ENCODE measurements at regions not wholly inside any gene's neighbourhood (a gene's known extent, or its start where the extent isn't known, plus 50 kb on each side); places are given as distances from the start of the nearest gene placed in this dataset.

DNA sequence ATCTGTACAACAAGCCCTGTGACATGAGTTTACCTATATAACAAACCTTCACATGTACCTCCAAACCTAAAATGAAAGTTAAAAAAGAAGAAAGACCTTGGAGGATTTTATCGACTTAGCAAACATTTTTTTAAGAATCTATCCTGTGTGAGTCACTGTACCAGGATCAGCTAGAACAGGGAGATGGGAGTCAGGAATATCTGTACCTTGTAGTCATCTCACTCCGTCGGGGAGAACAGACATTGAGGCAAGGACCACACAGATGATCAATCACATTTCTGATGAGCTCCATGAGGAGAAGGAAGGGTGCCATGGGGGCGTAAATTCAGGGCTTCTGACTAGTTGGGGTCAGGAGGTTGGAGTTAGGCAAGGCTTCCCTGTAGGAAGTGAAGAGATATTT is 310.6 kb downstream of the VRK1 start:
- WGBS, 2 donors: 77 to 89% methylated on average over 4 of the region's 4 CpGs
- no peak for DNase-seq (ENCODE audit: low spot score in 2 of 2)
- Histone ChIP-seq H3K36me3 (no peaks in the 10 kb centered on the region), H3K27me3 (no peaks in the 10 kb centered on the region), H3K4me1 (no peaks in the 10 kb centered on the region), H3K4me3 (no peak overlapping the region), H3K9me3 (peaks cover 0 to 19% (median 0%) of the 10 kb centered on the region in 4 donors), H3K27ac (no peak overlapping the region)
- TF ChIP-seq POLR2A (IDR thresholded peaks at IDR 0.05) (no peak), CTCF (IDR thresholded peaks at IDR 0.05) (no peak), EP300 (IDR thresholded peaks at IDR 0.05) (no peak)

GRCh38 chr14:97109234-97109633 is 312.1 kb downstream of the VRK1 start:
- TF ChIP-seq POLR2A (IDR thresholded peaks at IDR 0.05) (no peak), EP300 (IDR thresholded peaks at IDR 0.05) (no peak), CTCF (IDR thresholded peaks at IDR 0.05) (no peak)
- no peaks in the 10 kb centered on the region for H3K4me1 ChIP-seq
- no peak for DNase-seq (ENCODE audit: low spot score in 2 of 2)
- H3K27me3 ChIP-seq: no peaks in the 10 kb centered on the region
- H3K27ac ChIP-seq: no peak overlapping the region
- no peak overlapping the region for H3K4me3 ChIP-seq
- H3K9me3 ChIP-seq: peaks cover 0 to 19% (median 0%) of the 10 kb centered on the region in 4 donors
- H3K36me3 ChIP-seq: no peaks in the 10 kb centered on the region
- 80 to 81% methylated on average over 7 of the region's 7 CpGs for WGBS, 2 donors

- H3K4me3 ChIP-seq: no peak overlapping the region
- no peaks in the 10 kb centered on the region for H3K36me3 ChIP-seq
- no peaks in the 10 kb centered on the region for H3K4me1 ChIP-seq
- DNase-seq (ENCODE audit: low spot score in 2 of 2): no peak
- 57 to 68% methylated on average over 7 of the region's 7 CpGs for WGBS, 2 donors
- H3K27ac ChIP-seq: no peak overlapping the region
- no peaks in the 10 kb centered on the region for H3K27me3 ChIP-seq
- TF ChIP-seq CTCF (IDR thresholded peaks at IDR 0.05): no peak
- TF ChIP-seq EP300 (IDR thresholded peaks at IDR 0.05): no peak
- TF ChIP-seq POLR2A (IDR thresholded peaks at IDR 0.05): no peak
- H3K9me3 ChIP-seq: peaks cover 0 to 15% (median 0%) of the 10 kb centered on the region in 4 donors
Measured at GRCh38 chr14:97113339-97113738, 316.2 kb downstream of the VRK1 start.

- TF ChIP-seq CTCF (IDR thresholded peaks at IDR 0.05) (no peak), EP300 (IDR thresholded peaks at IDR 0.05) (no peak), POLR2A (IDR thresholded peaks at IDR 0.05) (no peak)
- Histone ChIP-seq H3K36me3 (no peaks in the 10 kb centered on the region), H3K27ac (no peak overlapping the region), H3K27me3 (no peaks in the 10 kb centered on the region), H3K4me3 (no peak overlapping the region), H3K4me1 (no peaks in the 10 kb centered on the region), H3K9me3 (no peaks in the 10 kb centered on the region)
- DNase-seq (ENCODE audit: low spot score in 2 of 2): no peak
- WGBS, 2 donors: 78 to 87% methylated on average over 3 of the region's 3 CpGs
Measured at GRCh38 chr14:97116546-97116945, 319.4 kb downstream of the VRK1 start.

DNA sequence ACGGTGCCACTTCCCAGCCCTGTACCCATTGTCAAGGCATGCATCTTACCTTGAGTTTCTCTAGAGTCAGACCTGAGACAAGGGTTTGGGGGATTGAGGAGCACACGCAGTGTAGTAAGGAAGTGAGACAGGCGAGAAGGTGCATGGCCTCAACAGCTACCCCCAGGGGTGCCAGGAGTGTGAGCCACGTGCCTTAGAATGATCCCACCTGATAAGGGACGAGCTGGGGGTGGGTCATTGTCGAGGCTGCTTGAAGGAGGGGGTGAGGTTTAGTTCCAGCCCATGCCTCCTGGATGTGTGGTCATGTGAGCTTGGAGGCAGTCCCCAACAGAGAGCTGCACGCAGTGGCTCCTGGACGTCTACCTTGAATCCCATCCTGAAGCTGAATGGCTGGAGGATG is 320.5 kb downstream of the VRK1 start:
- DNase-seq (ENCODE audit: low spot score in 2 of 2): no peak
- TF ChIP-seq EP300 (IDR thresholded peaks at IDR 0.05): no peak
- TF ChIP-seq CTCF (IDR thresholded peaks at IDR 0.05): no peak
- TF ChIP-seq POLR2A (IDR thresholded peaks at IDR 0.05): no peak
- WGBS, 2 donors: 74 to 75% methylated on average over 8 of the region's 8 CpGs

More for the DNA sequence above, 320.5 kb downstream of the VRK1 start:
- Histone ChIP-seq H3K27ac (no peak overlapping the region), H3K4me1 (no peaks in the 10 kb centered on the region), H3K27me3 (no peaks in the 10 kb centered on the region), H3K36me3 (no peaks in the 10 kb centered on the region), H3K9me3 (no peaks in the 10 kb centered on the region), H3K4me3 (no peak overlapping the region)
